SK-N-SH (cell line): ENCODE measurements at regions not wholly inside any gene's neighbourhood (a gene's known extent, or its start where the extent isn't known, plus 50 kb on each side); places are given as distances from the start of the nearest gene placed in this dataset.

Experiments
- CTCF ChIP-seq: fragments of 200-600 bp; sonication (generic); IDR thresholded peaks from 2 replicates; pipeline ENCODE4 v1.6.1; 2017; ENCODE audit warnings: antibody characterized with exemption, mild to moderate bottlenecking, moderate library complexity
- FOXJ3 ChIP-seq: sonication (generic); formaldehyde crosslinking; IDR thresholded peaks from 2 replicates; pipeline ENCODE4 v1.5.1; 2020; ENCODE audit warnings: mild to moderate bottlenecking, missing genetic modification reagents
- POLR2AphosphoS5 ChIP-seq: IDR thresholded peaks from 2 replicates; pipeline ENCODE4 v1.6.1; 2012; ENCODE audit warnings: low read depth, low read length
- RFX5 ChIP-seq: IDR thresholded peaks from 2 replicates; pipeline ENCODE4 v1.6.1; 2012; ENCODE audit warnings: mild to moderate bottlenecking, improper control_type of control experiment, low read length
- USF2 ChIP-seq: fragments of 150-350 bp; IDR thresholded peaks from 2 replicates; pipeline ENCODE4 v1.6.1; 2017; ENCODE audit warnings: antibody characterized with exemption, low read length, low read depth, borderline replicate concordance

- no peak for TF ChIP-seq USF2
- no peak for TF ChIP-seq CTCF
- TF ChIP-seq RFX5: no peak
- no peak for TF ChIP-seq FOXJ3
- TF ChIP-seq POLR2AphosphoS5: no peak
Measured at GRCh38 chr18:30096796-30097195, 945.7 kb downstream of the DSC3 start.
